ENCODE measurements at regions not wholly inside any gene's neighbourhood (a gene's known extent, or its start where the extent isn't known, plus 50 kb on each side); places are given as distances from the start of the nearest gene placed in this dataset.

DNA sequence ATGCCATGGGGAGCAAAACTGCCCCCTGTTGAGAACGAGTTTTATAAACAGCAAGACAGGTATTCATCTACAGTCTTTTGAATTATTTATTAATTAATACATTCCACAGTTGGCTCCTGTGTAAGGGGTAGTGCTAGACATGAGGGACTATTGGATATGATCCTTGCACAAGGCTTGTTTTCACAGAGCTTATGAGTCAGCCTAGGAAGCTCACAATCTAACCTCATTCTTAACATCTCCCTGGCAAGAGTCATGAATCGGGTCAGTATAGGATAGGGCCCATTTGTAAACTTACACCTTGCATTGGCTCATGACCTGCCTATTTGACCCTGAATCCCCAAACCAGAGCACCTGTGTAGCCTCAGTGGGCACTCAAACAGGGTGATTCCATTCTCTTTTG, 209.1 kb upstream of the HCCS start:
- ChIA-PET POLR2A (no interaction called here), CTCF (no interaction called here)
- H3K36me3 Mint-ChIP-seq (ENCODE audit: low read depth), result no peaks in the 10 kb centered on the region

DNA sequence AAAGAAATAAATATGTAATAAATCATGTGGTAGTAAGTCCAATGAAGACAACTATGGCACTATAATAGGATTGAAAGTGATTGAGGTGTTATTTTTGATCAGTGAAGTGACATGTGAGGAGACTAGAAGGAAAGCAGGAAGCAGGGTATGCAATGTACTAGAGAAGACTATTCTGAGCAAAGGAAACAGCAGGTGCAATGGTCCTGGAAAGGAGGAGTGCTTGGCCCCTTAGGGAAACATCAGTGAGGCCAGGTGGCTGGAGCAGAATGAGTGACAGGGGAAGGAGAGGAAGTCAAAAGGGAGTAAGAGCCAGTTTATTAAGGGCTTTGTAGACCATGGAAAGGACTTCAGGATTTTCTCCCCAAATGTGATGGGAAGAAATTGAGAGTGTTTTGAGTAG, 207.6 kb upstream of the HCCS start:
- peaks cover 6% of the 10 kb centered on the region for H3K9me3 Mint-ChIP-seq
- DNase-seq, result no peak
- CTCF ChIA-PET, result no interaction called here

More for the DNA sequence above, 209.1 kb upstream of the HCCS start:
- H3K4me1 Mint-ChIP-seq, result no peaks in the 10 kb centered on the region
- H3K9me3 Mint-ChIP-seq, result peaks cover 5% of the 10 kb centered on the region
- H3K27ac Mint-ChIP-seq, result no peak overlapping the region
- H3K4me3 Mint-ChIP-seq, result no peak overlapping the region
- no peak for DNase-seq
- no peaks in the 10 kb centered on the region for H3K27me3 Mint-ChIP-seq

GRCh38 chrX:10904220-10904619, 206.9 kb upstream of the HCCS start:
- ChIA-PET CTCF (no interaction called here), POLR2A (no interaction called here)
- DNase-seq, result no peak
- no peaks in the 10 kb centered on the region for H3K27me3 Mint-ChIP-seq
- H3K4me1 Mint-ChIP-seq, result no peaks in the 10 kb centered on the region
- no peak overlapping the region for H3K27ac Mint-ChIP-seq
- H3K9me3 Mint-ChIP-seq, result peaks cover 6% of the 10 kb centered on the region
- H3K36me3 Mint-ChIP-seq (ENCODE audit: low read depth), result no peaks in the 10 kb centered on the region
- H3K4me3 Mint-ChIP-seq, result no peak overlapping the region

More for the DNA sequence above, 207.6 kb upstream of the HCCS start:
- H3K36me3 Mint-ChIP-seq (ENCODE audit: low read depth), result no peaks in the 10 kb centered on the region
- no peaks in the 10 kb centered on the region for H3K27me3 Mint-ChIP-seq
- no peak overlapping the region for H3K4me3 Mint-ChIP-seq
- POLR2A ChIA-PET, result no interaction called here
- H3K4me1 Mint-ChIP-seq, result no peaks in the 10 kb centered on the region
- H3K27ac Mint-ChIP-seq, result no peak overlapping the region

- ChIA-PET POLR2A (no interaction called here), CTCF (no interaction called here)
- Mint-ChIP-seq H3K4me3 (no peak overlapping the region), H3K27ac (no peak overlapping the region), H3K9me3 (peaks cover 6% of the 10 kb centered on the region), H3K36me3 (ENCODE audit: low read depth) (no peaks in the 10 kb centered on the region), H3K4me1 (no peaks in the 10 kb centered on the region), H3K27me3 (no peaks in the 10 kb centered on the region)
- no peak for DNase-seq
These were observed 204.3 kb upstream of the HCCS start for GRCh38 chrX:10906866-10907265.

DNA sequence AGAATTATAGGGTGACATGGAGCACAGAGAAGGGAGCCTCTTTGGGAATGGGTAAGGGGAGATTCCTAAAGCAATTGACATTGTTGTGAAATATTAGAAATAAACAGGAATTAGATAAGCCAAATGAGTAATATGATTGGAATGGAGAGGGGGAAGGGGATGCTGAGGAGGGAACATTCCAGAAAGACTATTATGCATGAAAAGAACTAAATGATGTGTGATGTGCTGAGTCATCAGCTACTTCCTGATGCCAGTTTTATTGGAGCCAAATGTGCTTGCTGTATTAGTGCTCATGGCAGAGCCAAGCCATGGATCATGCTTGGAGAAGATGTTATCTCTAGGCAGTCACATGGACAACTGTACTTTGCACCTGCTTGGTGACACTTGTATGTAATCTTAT, 189.0 kb upstream of the HCCS start:
- no peaks in the 10 kb centered on the region for H3K4me1 Mint-ChIP-seq
- no peaks in the 10 kb centered on the region for H3K27me3 Mint-ChIP-seq
- POLR2A ChIA-PET, result no interaction called here

GRCh38 chrX:10922835-10923234, 188.3 kb upstream of the HCCS start:
- ChIA-PET POLR2A (no interaction called here), CTCF (no interaction called here)
- no peak for DNase-seq
- Mint-ChIP-seq H3K36me3 (ENCODE audit: low read depth) (no peaks in the 10 kb centered on the region), H3K4me1 (no peaks in the 10 kb centered on the region), H3K9me3 (peaks cover 5% of the 10 kb centered on the region), H3K27ac (no peak overlapping the region), H3K4me3 (no peak overlapping the region), H3K27me3 (no peaks in the 10 kb centered on the region)

More for the DNA sequence above, 189.0 kb upstream of the HCCS start:
- Mint-ChIP-seq H3K27ac (no peak overlapping the region), H3K4me3 (no peak overlapping the region), H3K36me3 (ENCODE audit: low read depth) (no peaks in the 10 kb centered on the region), H3K9me3 (peaks cover 5% of the 10 kb centered on the region)
- DNase-seq, result no peak
- CTCF ChIA-PET, result no interaction called here

DNA sequence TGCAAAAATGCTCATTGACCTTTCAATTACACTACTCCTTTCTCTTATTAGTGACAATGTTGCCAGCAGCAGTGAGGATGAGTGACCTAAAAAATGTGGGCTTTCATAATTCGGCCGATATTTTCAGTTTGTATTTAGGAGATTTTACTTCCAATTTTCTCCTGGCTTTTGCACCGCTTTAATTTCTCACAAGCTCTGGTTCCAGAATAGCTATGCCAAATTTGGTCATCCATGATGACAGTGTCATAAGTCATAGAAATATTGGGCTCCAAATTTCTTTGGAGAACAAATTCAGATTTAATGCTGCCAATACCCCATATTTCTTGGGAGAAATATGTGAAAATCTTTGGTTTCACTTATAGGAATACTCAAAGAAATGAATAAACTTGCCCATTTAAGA, 187.7 kb upstream of the HCCS start:
- POLR2A ChIA-PET, result no interaction called here
- H3K4me3 Mint-ChIP-seq, result no peak overlapping the region
- no peak for DNase-seq
- peaks cover 5% of the 10 kb centered on the region for H3K9me3 Mint-ChIP-seq
- H3K36me3 Mint-ChIP-seq (ENCODE audit: low read depth), result no peaks in the 10 kb centered on the region
- no peaks in the 10 kb centered on the region for H3K27me3 Mint-ChIP-seq
- CTCF ChIA-PET, result no interaction called here
- no peak overlapping the region for H3K27ac Mint-ChIP-seq
- no peaks in the 10 kb centered on the region for H3K4me1 Mint-ChIP-seq

DNA sequence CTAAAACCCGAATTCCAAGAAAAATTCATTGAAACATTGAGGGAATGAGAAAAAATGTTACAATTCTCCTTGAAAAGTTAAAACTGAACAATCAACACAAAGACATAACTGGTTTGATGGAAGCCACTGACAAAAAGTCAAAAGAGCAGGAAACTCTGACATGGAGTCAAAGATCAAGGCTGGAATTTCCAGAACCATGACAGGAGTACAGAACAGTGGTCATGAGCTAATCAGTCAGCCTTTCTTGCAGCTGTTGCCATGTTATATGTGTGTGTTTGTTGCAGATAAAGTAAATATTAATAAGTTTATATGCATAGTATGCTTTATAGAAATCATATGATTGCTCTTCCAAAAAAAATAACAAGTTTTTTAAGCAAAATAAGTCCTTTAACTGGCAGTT, 184.7 kb upstream of the HCCS start:
- Mint-ChIP-seq H3K27ac (no peak overlapping the region), H3K27me3 (no peaks in the 10 kb centered on the region), H3K36me3 (ENCODE audit: low read depth) (no peaks in the 10 kb centered on the region), H3K4me3 (no peak overlapping the region), H3K9me3 (peaks cover 5% of the 10 kb centered on the region), H3K4me1 (no peaks in the 10 kb centered on the region)
- POLR2A ChIA-PET, result no interaction called here
- CTCF ChIA-PET, result no interaction called here
- DNase-seq, result no peak

DNA sequence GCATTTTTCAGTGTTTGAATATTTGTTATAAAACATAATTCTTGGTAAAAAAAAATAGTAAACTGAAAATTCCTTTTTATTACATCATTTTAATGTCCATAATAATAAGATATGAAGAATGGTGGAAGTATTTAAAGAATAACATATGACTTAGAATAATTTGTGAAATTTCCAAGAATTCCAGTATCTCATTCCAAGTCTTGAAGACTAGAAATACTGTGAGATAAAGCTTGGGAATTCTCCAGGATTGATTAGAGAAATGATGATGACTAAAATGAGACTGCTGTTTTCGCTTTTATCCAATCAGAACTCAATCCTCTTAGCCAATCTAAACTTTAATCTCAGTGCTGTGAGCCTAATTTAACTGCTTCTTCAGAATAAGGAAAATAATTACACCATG, 184.2 kb upstream of the HCCS start:
- Mint-ChIP-seq H3K36me3 (ENCODE audit: low read depth) (no peaks in the 10 kb centered on the region), H3K4me1 (no peaks in the 10 kb centered on the region)

GRCh38 chrX:10929747-10930146, 181.4 kb upstream of the HCCS start:
- H3K36me3 Mint-ChIP-seq (ENCODE audit: low read depth), result no peaks in the 10 kb centered on the region
- ChIA-PET CTCF (no interaction called here), POLR2A (no interaction called here)
- H3K4me1 Mint-ChIP-seq, result no peaks in the 10 kb centered on the region
- DNase-seq, result no peak
- H3K27ac Mint-ChIP-seq, result no peak overlapping the region
- no peak overlapping the region for H3K4me3 Mint-ChIP-seq
- H3K9me3 Mint-ChIP-seq, result peaks cover 3% of the 10 kb centered on the region
- no peaks in the 10 kb centered on the region for H3K27me3 Mint-ChIP-seq

More for the DNA sequence above, 184.2 kb upstream of the HCCS start:
- H3K9me3 Mint-ChIP-seq, result peaks cover 5% of the 10 kb centered on the region
- H3K27me3 Mint-ChIP-seq, result no peaks in the 10 kb centered on the region
- ChIA-PET POLR2A (no interaction called here), CTCF (no interaction called here)
- H3K4me3 Mint-ChIP-seq, result no peak overlapping the region
- no peak overlapping the region for H3K27ac Mint-ChIP-seq
- DNase-seq, result no peak

GRCh38 chrX:10930151-10930550, 181.0 kb upstream of the HCCS start:
- no peak for DNase-seq
- POLR2A ChIA-PET, result no interaction called here
- no peak overlapping the region for H3K27ac Mint-ChIP-seq
- H3K4me1 Mint-ChIP-seq, result no peaks in the 10 kb centered on the region
- no peaks in the 10 kb centered on the region for H3K36me3 Mint-ChIP-seq (ENCODE audit: low read depth)
- H3K27me3 Mint-ChIP-seq, result no peaks in the 10 kb centered on the region
- CTCF ChIA-PET, result no interaction called here
- H3K4me3 Mint-ChIP-seq, result no peak overlapping the region
- peaks cover 2% of the 10 kb centered on the region for H3K9me3 Mint-ChIP-seq

DNA sequence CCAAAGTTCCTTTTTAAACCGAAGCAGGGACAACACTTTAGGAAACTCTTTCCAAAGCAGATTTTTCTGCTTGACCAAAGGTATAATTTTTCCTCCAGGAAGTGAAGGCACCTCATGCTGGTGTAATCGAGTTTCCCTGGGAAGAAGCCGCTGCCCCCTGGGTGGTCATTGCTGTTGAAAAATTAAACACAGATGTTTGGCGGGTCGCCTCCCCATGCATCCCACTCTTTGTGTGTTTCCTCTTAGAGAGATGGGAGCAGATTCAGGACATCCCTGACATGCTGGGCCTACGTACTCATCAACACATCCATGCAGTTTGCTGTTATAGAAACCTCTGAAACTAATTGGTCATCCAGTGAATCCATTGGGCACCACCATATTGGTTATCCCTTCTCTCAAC, 179.2 kb upstream of the HCCS start:
- Mint-ChIP-seq H3K4me1 (no peaks in the 10 kb centered on the region), H3K27ac (no peak overlapping the region), H3K4me3 (no peak overlapping the region), H3K27me3 (no peaks in the 10 kb centered on the region), H3K36me3 (ENCODE audit: low read depth) (no peaks in the 10 kb centered on the region), H3K9me3 (no peaks in the 10 kb centered on the region)
- DNase-seq, result no peak
- POLR2A ChIA-PET, result no interaction called here
- CTCF ChIA-PET, result no interaction called here

DNA sequence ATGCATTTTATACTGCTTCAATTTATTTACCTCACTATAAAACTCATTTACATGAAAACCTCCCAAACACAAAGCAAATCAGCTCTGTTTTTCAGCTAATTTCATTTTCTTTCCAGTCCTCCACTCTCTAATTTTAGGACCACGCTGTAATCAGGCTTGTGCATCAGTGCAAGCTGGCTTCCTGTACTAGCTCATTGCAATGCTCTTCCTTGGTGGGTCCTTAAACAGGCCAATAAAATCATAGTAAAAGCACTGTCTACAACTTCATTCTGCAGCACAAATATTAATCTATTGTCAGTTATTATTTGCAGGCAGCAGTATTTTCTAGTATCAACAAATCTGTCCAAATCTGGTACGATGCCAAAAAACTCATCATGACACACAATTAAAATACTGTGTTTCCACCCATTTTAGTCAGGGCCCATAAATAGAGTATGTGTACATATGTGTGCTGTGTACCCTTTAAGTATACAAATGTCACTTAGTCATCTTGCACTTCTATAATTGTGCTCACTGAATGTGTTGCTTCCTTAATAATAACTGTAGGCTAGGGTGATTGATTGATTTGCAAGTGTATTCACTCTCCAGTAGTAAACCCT, 178.2 kb upstream of the HCCS start:
- POLR2A ChIA-PET, result no interaction called here
- H3K9me3 Mint-ChIP-seq, result no peaks in the 10 kb centered on the region

DNA sequence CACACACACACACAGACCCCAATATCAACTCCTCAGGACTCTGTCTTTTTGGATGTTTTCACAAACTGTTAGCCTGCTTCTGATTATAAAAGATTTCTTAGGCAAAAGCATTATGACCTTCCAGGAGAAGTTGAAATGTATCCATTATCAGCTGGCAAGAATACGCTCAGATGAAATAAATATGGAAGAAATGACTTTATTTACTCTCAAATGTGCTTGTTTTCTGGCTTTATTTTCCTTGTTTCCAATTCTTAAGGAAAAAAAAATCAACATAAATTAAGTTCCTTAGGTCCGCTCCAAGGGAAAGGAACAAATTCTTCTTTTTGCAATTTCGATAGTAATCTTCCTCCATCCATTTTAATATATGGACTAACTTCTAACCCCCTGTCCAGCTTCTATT, 175.6 kb upstream of the HCCS start:
- POLR2A ChIA-PET, result no interaction called here

More for the DNA sequence above, 178.2 kb upstream of the HCCS start:
- no peaks in the 10 kb centered on the region for H3K4me1 Mint-ChIP-seq
- no peaks in the 10 kb centered on the region for H3K36me3 Mint-ChIP-seq (ENCODE audit: low read depth)
- H3K4me3 Mint-ChIP-seq, result no peak overlapping the region
- no peaks in the 10 kb centered on the region for H3K27me3 Mint-ChIP-seq
- no peak for DNase-seq
- H3K27ac Mint-ChIP-seq, result no peak overlapping the region
- CTCF ChIA-PET, result no interaction called here

GRCh38 chrX:10936976-10937375, 174.2 kb upstream of the HCCS start:
- H3K4me1 Mint-ChIP-seq, result no peaks in the 10 kb centered on the region
- H3K27ac Mint-ChIP-seq, result no peak overlapping the region
- H3K36me3 Mint-ChIP-seq (ENCODE audit: low read depth), result no peaks in the 10 kb centered on the region
- H3K27me3 Mint-ChIP-seq, result no peaks in the 10 kb centered on the region
- ChIA-PET POLR2A (no interaction called here), CTCF (no interaction called here)
- DNase-seq, result no peak
- H3K4me3 Mint-ChIP-seq, result no peak overlapping the region
- H3K9me3 Mint-ChIP-seq, result peaks cover 2% of the 10 kb centered on the region

More for the DNA sequence above, 175.6 kb upstream of the HCCS start:
- Mint-ChIP-seq H3K4me1 (no peaks in the 10 kb centered on the region), H3K36me3 (ENCODE audit: low read depth) (no peaks in the 10 kb centered on the region), H3K9me3 (peaks cover 2% of the 10 kb centered on the region), H3K27me3 (no peaks in the 10 kb centered on the region), H3K4me3 (no peak overlapping the region), H3K27ac (no peak overlapping the region)
- no peak for DNase-seq
- CTCF ChIA-PET, result no interaction called here

All from activated CD4-positive, alpha-beta memory T cell treated with anti-CD3 and anti-CD28 coated beads, Interleukin-2, amount 10 ng/mL, durations not matched to agents 7 days and 5 days (primary cell).